ENCODE measurements at regions not wholly inside any gene's neighbourhood (a gene's known extent, or its start where the extent isn't known, plus 50 kb on each side); places are given as distances from the start of the nearest gene placed in this dataset.

DNA sequence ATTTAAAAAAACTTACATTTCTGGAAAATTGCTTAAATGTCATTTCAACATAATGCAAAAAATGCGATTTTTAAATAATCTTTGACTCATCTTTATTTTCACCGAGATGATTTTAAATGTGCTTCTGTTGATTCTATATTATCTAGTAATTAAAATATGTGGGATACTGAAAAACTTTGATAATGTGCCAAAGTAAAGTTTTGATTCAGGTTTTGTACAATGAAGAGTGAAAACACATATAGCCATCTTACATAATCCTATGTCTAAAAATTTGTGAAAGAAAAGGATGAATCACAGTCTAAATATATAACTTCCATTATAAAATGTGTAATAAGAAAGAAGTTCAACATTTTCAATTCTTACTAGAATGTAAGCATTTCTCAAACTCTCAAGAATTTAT is 204.3 kb upstream of the ZC3H15 start:
- intact Hi-C loops (cut with micrococcal nuclease; ENCODE audit: unreplicated experiment): no loop called here
- CTCF ChIA-PET: no interaction called here
- H3K4me3 Mint-ChIP-seq (ENCODE audit: unreplicated experiment): no peak overlapping the region

DNA sequence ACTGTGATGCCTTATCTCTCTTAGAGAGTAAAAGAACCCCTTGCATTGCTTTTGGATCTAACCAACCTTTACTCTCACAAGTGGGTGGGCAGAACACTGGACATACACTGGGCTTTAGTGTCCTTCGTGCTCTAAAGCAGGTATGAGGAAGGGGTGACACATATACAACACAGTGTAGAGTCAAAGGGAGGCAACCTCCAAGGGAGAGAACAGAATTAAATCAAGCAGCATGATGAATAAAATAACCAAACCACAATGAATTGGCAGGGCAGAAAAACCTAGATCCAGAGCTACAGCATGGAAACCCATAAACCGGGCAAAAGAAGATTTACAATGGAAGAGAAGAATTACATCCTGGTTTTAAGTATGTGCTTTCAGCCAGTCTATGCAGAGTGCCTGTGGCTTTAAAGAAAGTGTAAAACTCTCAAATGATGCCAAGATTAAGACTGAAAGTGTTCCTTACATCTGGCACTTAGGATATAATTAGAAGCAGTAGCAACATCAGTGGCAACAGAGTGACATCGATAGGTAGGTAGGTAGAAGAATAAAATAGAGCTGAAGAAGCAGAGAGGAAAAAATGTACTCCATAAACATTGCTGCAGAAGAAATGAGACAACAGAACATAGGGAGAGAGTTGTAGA is 191.7 kb upstream of the ZC3H15 start:
- H3K27ac Mint-ChIP-seq (ENCODE audit: unreplicated experiment): no peak overlapping the region
- no peaks in the 10 kb centered on the region for H3K36me3 Mint-ChIP-seq (ENCODE audit: insufficient read depth, unreplicated experiment)
- no peaks in the 10 kb centered on the region for H3K9me3 ChIP-seq
- ChIA-PET CTCF (no interaction called here), POLR2A (no interaction called here)
- no TSS peak for BruUV-seq (replicated peaks)
- no peaks in the 10 kb centered on the region for H3K27me3 Mint-ChIP-seq (ENCODE audit: insufficient read depth, unreplicated experiment)
- H3K4me1 ChIP-seq: no peaks in the 10 kb centered on the region
- H3K4me3 Mint-ChIP-seq (ENCODE audit: unreplicated experiment): no peak overlapping the region
- peaks cover under 1% of the 10 kb centered on the region for H3K4me1 Mint-ChIP-seq (ENCODE audit: low read depth, unreplicated experiment)
- H3K9me3 Mint-ChIP-seq (ENCODE audit: unreplicated experiment): no peaks in the 10 kb centered on the region
- H3K4me3 ChIP-seq (ENCODE audit: low read depth, low read length): no peak overlapping the region
- no peaks in the 10 kb centered on the region for H3K36me3 ChIP-seq (ENCODE audit: control insufficient read depth, insufficient read depth, low read length)
- no peak for TF ChIP-seq CTCF (IDR thresholded peaks at IDR 0.05; ENCODE audit: insufficient read depth in 1 of 2, low read depth in 1 of 2, low read length in 1 of 2, severe bottlenecking in 1 of 2, unreplicated experiment in 1 of 2)
- no peak for DNase-seq
- intact Hi-C loops (cut with micrococcal nuclease; ENCODE audit: unreplicated experiment): no loop called here
- H3K27me3 ChIP-seq (replicated peaks; ENCODE audit: control insufficient read depth, insufficient read depth, low read length): no peaks in the 10 kb centered on the region

More for the DNA sequence above, 204.3 kb upstream of the ZC3H15 start:
- DNase-seq: no peak
- Histone ChIP-seq H3K9me3 (no peaks in the 10 kb centered on the region), H3K27me3 (replicated peaks; ENCODE audit: control insufficient read depth, insufficient read depth, low read length) (no peaks in the 10 kb centered on the region), H3K4me3 (ENCODE audit: low read depth, low read length) (no peak overlapping the region), H3K36me3 (ENCODE audit: control insufficient read depth, insufficient read depth, low read length) (no peaks in the 10 kb centered on the region), H3K4me1 (no peaks in the 10 kb centered on the region)
- POLR2A ChIA-PET: no interaction called here
- no peaks in the 10 kb centered on the region for H3K4me1 Mint-ChIP-seq (ENCODE audit: low read depth, unreplicated experiment)
- no peaks in the 10 kb centered on the region for H3K27me3 Mint-ChIP-seq (ENCODE audit: insufficient read depth, unreplicated experiment)
- no TSS peak for BruUV-seq (replicated peaks)
- no peak for TF ChIP-seq CTCF (IDR thresholded peaks at IDR 0.05; ENCODE audit: insufficient read depth in 1 of 2, low read depth in 1 of 2, low read length in 1 of 2, severe bottlenecking in 1 of 2, unreplicated experiment in 1 of 2)
- H3K36me3 Mint-ChIP-seq (ENCODE audit: insufficient read depth, unreplicated experiment): no peaks in the 10 kb centered on the region
- H3K27ac Mint-ChIP-seq (ENCODE audit: unreplicated experiment): no peak overlapping the region
- no peaks in the 10 kb centered on the region for H3K9me3 Mint-ChIP-seq (ENCODE audit: unreplicated experiment)

DNA sequence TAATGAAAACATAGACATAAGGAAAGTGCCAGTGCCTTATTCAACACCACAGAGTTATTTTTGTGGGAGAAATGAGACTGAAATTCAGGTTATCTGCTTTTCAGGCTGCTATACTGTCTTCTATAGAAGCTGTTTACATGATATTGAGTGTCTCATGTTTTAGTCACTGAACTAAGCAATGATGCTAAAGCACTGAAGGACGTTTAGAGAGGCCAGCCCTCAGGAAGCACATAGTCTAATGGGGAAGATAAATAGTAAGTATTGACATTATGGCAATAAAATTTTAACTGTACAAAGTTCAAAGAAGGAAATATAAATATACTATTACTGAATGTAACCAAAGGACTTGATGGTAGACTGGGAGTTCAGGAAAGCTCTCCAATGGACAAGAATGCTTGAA is 186.4 kb upstream of the ZC3H15 start:
- ChIA-PET CTCF (no interaction called here), POLR2A (no interaction called here)
- Mint-ChIP-seq H3K4me3 (ENCODE audit: unreplicated experiment) (no peak overlapping the region), H3K27ac (ENCODE audit: unreplicated experiment) (no peak overlapping the region), H3K27me3 (ENCODE audit: insufficient read depth, unreplicated experiment) (no peaks in the 10 kb centered on the region), H3K36me3 (ENCODE audit: insufficient read depth, unreplicated experiment) (no peaks in the 10 kb centered on the region), H3K9me3 (ENCODE audit: unreplicated experiment) (no peaks in the 10 kb centered on the region), H3K4me1 (ENCODE audit: low read depth, unreplicated experiment) (peaks cover 17% of the 10 kb centered on the region)
- Histone ChIP-seq H3K4me1 (0 out of 2 replicates have a peak, but pooled peaks cover 5% of the 10 kb centered on the region), H3K4me3 (ENCODE audit: low read depth, low read length) (no peak overlapping the region), H3K9me3 (no peaks in the 10 kb centered on the region), H3K36me3 (ENCODE audit: control insufficient read depth, insufficient read depth, low read length) (no peaks in the 10 kb centered on the region), H3K27me3 (replicated peaks; ENCODE audit: control insufficient read depth, insufficient read depth, low read length) (no peaks in the 10 kb centered on the region)
- intact Hi-C loops (cut with micrococcal nuclease; ENCODE audit: unreplicated experiment): no loop called here
- no TSS peak for BruUV-seq (replicated peaks)
- DNase-seq: no peak
- no peak for TF ChIP-seq CTCF (IDR thresholded peaks at IDR 0.05; ENCODE audit: insufficient read depth in 1 of 2, low read depth in 1 of 2, low read length in 1 of 2, severe bottlenecking in 1 of 2, unreplicated experiment in 1 of 2)
